ENCODE measurements at regions not wholly inside any gene's neighbourhood (a gene's known extent, or its start where the extent isn't known, plus 50 kb on each side); places are given as distances from the start of the nearest gene placed in this dataset.

- no peaks in the 10 kb centered on the region for H3K36me3 Mint-ChIP-seq (ENCODE audit: low read depth)
- no peaks in the 10 kb centered on the region for H3K4me1 Mint-ChIP-seq
- TF ChIP-seq, protein P1, sequence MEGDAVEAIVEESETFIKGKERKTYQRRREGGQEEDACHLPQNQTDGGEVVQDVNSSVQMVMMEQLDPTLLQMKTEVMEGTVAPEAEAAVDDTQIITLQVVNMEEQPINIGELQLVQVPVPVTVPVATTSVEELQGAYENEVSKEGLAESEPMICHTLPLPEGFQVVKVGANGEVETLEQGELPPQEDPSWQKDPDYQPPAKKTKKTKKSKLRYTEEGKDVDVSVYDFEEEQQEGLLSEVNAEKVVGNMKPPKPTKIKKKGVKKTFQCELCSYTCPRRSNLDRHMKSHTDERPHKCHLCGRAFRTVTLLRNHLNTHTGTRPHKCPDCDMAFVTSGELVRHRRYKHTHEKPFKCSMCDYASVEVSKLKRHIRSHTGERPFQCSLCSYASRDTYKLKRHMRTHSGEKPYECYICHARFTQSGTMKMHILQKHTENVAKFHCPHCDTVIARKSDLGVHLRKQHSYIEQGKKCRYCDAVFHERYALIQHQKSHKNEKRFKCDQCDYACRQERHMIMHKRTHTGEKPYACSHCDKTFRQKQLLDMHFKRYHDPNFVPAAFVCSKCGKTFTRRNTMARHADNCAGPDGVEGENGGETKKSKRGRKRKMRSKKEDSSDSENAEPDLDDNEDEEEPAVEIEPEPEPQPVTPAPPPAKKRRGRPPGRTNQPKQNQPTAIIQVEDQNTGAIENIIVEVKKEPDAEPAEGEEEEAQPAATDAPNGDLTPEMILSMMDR (IDR thresholded peaks at IDR 0.05), result no peak
- peaks cover 10% of the 10 kb centered on the region for H3K9me3 Mint-ChIP-seq
- H3K4me3 Mint-ChIP-seq, result no peak overlapping the region
- DNase-seq, result no peak
- no peaks in the 10 kb centered on the region for H3K27me3 Mint-ChIP-seq (ENCODE audit: low read depth, poor library complexity)
- H3K27ac Mint-ChIP-seq, result no peak overlapping the region
Measured at GRCh38 chr12:17416748-17417147, 673.2 kb downstream of the RERGL start.

- no peak overlapping the region for H3K27ac Mint-ChIP-seq
- no peaks in the 10 kb centered on the region for H3K4me1 Mint-ChIP-seq
- DNase-seq, result no peak
- TF ChIP-seq, protein P1 (IDR thresholded peaks at IDR 0.05), result no peak
- H3K9me3 Mint-ChIP-seq, result peaks cover 10% of the 10 kb centered on the region
- no peak overlapping the region for H3K4me3 Mint-ChIP-seq
- H3K36me3 Mint-ChIP-seq (ENCODE audit: low read depth), result no peaks in the 10 kb centered on the region
- H3K27me3 Mint-ChIP-seq (ENCODE audit: low read depth, poor library complexity), result no peaks in the 10 kb centered on the region
Measured at GRCh38 chr12:17414596-17414995, 675.4 kb downstream of the RERGL start.

- H3K27ac Mint-ChIP-seq, result peak overlapping the region; percentile 60
- no peaks in the 10 kb centered on the region for H3K27me3 Mint-ChIP-seq (ENCODE audit: low read depth, poor library complexity)
- no peaks in the 10 kb centered on the region for H3K4me1 Mint-ChIP-seq
- DNase-seq, result no peak
- TF ChIP-seq, protein P1 (IDR thresholded peaks at IDR 0.05), result no peak
- peaks cover 7% of the 10 kb centered on the region for H3K9me3 Mint-ChIP-seq
- H3K4me3 Mint-ChIP-seq, result no peak overlapping the region
- H3K36me3 Mint-ChIP-seq (ENCODE audit: low read depth), result no peaks in the 10 kb centered on the region
Measured at GRCh38 chr12:17411662-17412061, 678.3 kb downstream of the RERGL start.

- H3K27me3 Mint-ChIP-seq (ENCODE audit: low read depth, poor library complexity), result peaks cover 2% of the 10 kb centered on the region
- no peak for DNase-seq
- TF ChIP-seq, protein P1 (IDR thresholded peaks at IDR 0.05), result no peak
- H3K36me3 Mint-ChIP-seq (ENCODE audit: low read depth), result no peaks in the 10 kb centered on the region
- no peaks in the 10 kb centered on the region for H3K9me3 Mint-ChIP-seq
- no peak overlapping the region for H3K27ac Mint-ChIP-seq
- H3K4me3 Mint-ChIP-seq, result no peak overlapping the region
- H3K4me1 Mint-ChIP-seq, result no peaks in the 10 kb centered on the region
Measured at GRCh38 chr12:17388679-17389078, 701.3 kb downstream of the RERGL start.

GRCh38 chr12:17383321-17383720, 706.7 kb downstream of the RERGL start:
- no peaks in the 10 kb centered on the region for H3K27me3 Mint-ChIP-seq (ENCODE audit: low read depth, poor library complexity)
- TF ChIP-seq, protein P1 (IDR thresholded peaks at IDR 0.05), result no peak
- H3K4me1 Mint-ChIP-seq, result no peaks in the 10 kb centered on the region
- H3K4me3 Mint-ChIP-seq, result no peak overlapping the region
- no peaks in the 10 kb centered on the region for H3K9me3 Mint-ChIP-seq
- no peaks in the 10 kb centered on the region for H3K36me3 Mint-ChIP-seq (ENCODE audit: low read depth)
- H3K27ac Mint-ChIP-seq, result no peak overlapping the region
- DNase-seq, result no peak

GRCh38 chr12:17381211-17381610, 708.8 kb downstream of the RERGL start:
- DNase-seq, result no peak
- Mint-ChIP-seq H3K27me3 (ENCODE audit: low read depth, poor library complexity) (no peaks in the 10 kb centered on the region), H3K36me3 (ENCODE audit: low read depth) (no peaks in the 10 kb centered on the region), H3K4me3 (no peak overlapping the region), H3K27ac (no peak overlapping the region), H3K4me1 (no peaks in the 10 kb centered on the region), H3K9me3 (no peaks in the 10 kb centered on the region)
- TF ChIP-seq, protein P1 (IDR thresholded peaks at IDR 0.05), result no peak
